DND-41 (cell line): ENCODE measurements at regions not wholly inside any gene's neighbourhood (a gene's known extent, or its start where the extent isn't known, plus 50 kb on each side); places are given as distances from the start of the nearest gene placed in this dataset.
"Not testable (repeated sequence)": the region's sequence is repeated elsewhere in the genome, so short reads cannot be mapped to it uniquely, and the experiment has no call there.

ENCODE experiments used
- ATAC-seq: fragments of 200-7000 bp; cut with Tn5 transposase; 3 replicates; pipeline ENCODE4 v1.9.1; 2021; ENCODE audit warnings: low read depth; ENCODE audit not compliant: insufficient read depth
- DNase-seq: peaks from one replicate; pipeline ENCODE4 v3.0.0-alpha.2; 2020
- H2AFZ ChIP-seq: 2 replicates; pipeline ENCODE4 v1.6.0; 2012; ENCODE audit warnings: low read depth, low read length
- H3K27ac ChIP-seq: 2 replicates; pipeline ENCODE4 v1.5.1; 2012; ENCODE audit warnings: low read length, inconsistent platforms
- H3K27me3 ChIP-seq: fragments of 200-600 bp; sonication (generic); 2 replicates; pipeline ENCODE4 v1.6.0; 2012; ENCODE audit warnings: low read length, mild to moderate bottlenecking, inconsistent platforms; ENCODE audit not compliant: insufficient read depth, poor library complexity
- H3K36me3 ChIP-seq: 2 replicates; pipeline ENCODE4 v1.5.1; 2012; ENCODE audit warnings: low read length, inconsistent platforms; ENCODE audit not compliant: insufficient read depth
- H3K4me1 ChIP-seq: 2 replicates; pipeline ENCODE4 v1.5.1; 2012; ENCODE audit warnings: mild to moderate bottlenecking, low read length; ENCODE audit not compliant: insufficient read depth
- H3K4me2 ChIP-seq: 2 replicates; pipeline ENCODE4 v1.6.0; 2012; ENCODE audit warnings: mild to moderate bottlenecking, moderate library complexity, low read length, inconsistent platforms; ENCODE audit not compliant: insufficient read depth
- H3K4me3 ChIP-seq, 2 experiments: fragments of 200-600 bp in 1 of 2; shearing (Covaris generic) in 1 of 2; 2 replicates each; pipeline ENCODE4 v1.5.1; 2012 to 2016; ENCODE audit warnings: inconsistent platforms in 2 of 2, low read length in 2 of 2, mild to moderate bottlenecking in 2 of 2, low read depth in 1 of 2, moderate library complexity in 1 of 2
- H3K79me2 ChIP-seq: 2 replicates; pipeline ENCODE4 v1.6.0; 2012; ENCODE audit warnings: low read length, inconsistent platforms; ENCODE audit not compliant: insufficient read depth
- H3K9ac ChIP-seq: 2 replicates; pipeline ENCODE4 v1.6.0; 2012; ENCODE audit warnings: low read depth, mild to moderate bottlenecking, inconsistent platforms, low read length, moderate library complexity
- H3K9me3 ChIP-seq: 2 replicates; pipeline ENCODE4 v1.5.1; 2012; ENCODE audit warnings: low read length, moderate library complexity, mild to moderate bottlenecking, inconsistent platforms; ENCODE audit not compliant: insufficient read depth, severe bottlenecking
- H4K20me1 ChIP-seq: 2 replicates; pipeline ENCODE4 v1.6.0; 2012; ENCODE audit warnings: low read length; ENCODE audit not compliant: insufficient read depth
- EZH2 ChIP-seq: IDR thresholded peaks from 3 replicates; pipeline ENCODE4 v1.6.1; 2012; ENCODE audit warnings: borderline replicate concordance, low read depth, mild to moderate bottlenecking, moderate library complexity, low read length, inconsistent platforms; ENCODE audit not compliant: severe bottlenecking
- TF ChIP-seq, protein P1 (sequence below): IDR thresholded peaks from 2 replicates; pipeline ENCODE4 v1.5.1; 2012; ENCODE audit warnings: borderline replicate concordance, low read length, moderate library complexity, mild to moderate bottlenecking; ENCODE audit not compliant: poor library complexity, severe bottlenecking; ENCODE audit errors: extremely low read depth

- no peaks in the 10 kb centered on the region for H3K36me3 ChIP-seq
- TF ChIP-seq, protein P1, sequence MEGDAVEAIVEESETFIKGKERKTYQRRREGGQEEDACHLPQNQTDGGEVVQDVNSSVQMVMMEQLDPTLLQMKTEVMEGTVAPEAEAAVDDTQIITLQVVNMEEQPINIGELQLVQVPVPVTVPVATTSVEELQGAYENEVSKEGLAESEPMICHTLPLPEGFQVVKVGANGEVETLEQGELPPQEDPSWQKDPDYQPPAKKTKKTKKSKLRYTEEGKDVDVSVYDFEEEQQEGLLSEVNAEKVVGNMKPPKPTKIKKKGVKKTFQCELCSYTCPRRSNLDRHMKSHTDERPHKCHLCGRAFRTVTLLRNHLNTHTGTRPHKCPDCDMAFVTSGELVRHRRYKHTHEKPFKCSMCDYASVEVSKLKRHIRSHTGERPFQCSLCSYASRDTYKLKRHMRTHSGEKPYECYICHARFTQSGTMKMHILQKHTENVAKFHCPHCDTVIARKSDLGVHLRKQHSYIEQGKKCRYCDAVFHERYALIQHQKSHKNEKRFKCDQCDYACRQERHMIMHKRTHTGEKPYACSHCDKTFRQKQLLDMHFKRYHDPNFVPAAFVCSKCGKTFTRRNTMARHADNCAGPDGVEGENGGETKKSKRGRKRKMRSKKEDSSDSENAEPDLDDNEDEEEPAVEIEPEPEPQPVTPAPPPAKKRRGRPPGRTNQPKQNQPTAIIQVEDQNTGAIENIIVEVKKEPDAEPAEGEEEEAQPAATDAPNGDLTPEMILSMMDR, result no peak
- TF ChIP-seq EZH2, result no peak
- no peak overlapping the region for H3K4me3 ChIP-seq
Measured at GRCh38 chr21:33997436-33997835, 75.9 kb upstream of the MRPS6 start.

DNA sequence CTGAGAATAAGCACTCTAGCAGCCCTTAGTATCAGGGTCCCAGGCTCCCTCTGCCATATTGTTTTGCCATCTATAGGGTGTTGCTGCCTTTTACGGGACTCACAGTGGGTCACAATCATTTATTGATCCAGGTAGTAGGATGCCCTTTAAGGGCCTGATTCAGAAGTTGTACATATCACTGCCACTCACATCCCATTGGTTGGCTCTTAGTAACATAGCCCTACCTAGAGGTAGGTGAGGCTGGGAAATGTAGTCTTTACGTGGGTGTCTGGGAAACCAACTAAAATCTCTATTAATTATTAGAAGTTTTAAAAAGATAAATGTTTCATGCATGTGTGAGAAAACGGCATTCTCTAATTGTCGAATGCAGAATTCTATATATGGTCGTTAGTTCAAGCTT is 78.8 kb upstream of the ATP5PO start:
- H3K79me2 ChIP-seq, result no peaks in the 10 kb centered on the region
- peaks cover 7% of the 10 kb centered on the region for H3K4me1 ChIP-seq
- DNase-seq, result no peak
- H3K27ac ChIP-seq, result no peak overlapping the region
- H3K27me3 ChIP-seq, result no peaks in the 10 kb centered on the region
- H4K20me1 ChIP-seq, result no peaks in the 10 kb centered on the region
- TF ChIP-seq, protein P1, result no peak
- no peak for TF ChIP-seq EZH2
- H3K9me3 ChIP-seq, result peaks cover 12% of the 10 kb centered on the region
- ATAC-seq, result no peak
- H3K36me3 ChIP-seq, result no peaks in the 10 kb centered on the region
- H3K9ac ChIP-seq, result no peak overlapping the region
- H3K4me2 ChIP-seq, result no peak overlapping the region
- H3K4me3 ChIP-seq, result no peak overlapping the region
- H2AFZ ChIP-seq, result no peak overlapping the region

More at GRCh38 chr21:33997436-33997835, 75.9 kb upstream of the MRPS6 start:
- H3K79me2 ChIP-seq, result no peaks in the 10 kb centered on the region
- DNase-seq, result no peak
- H3K4me2 ChIP-seq, result no peak overlapping the region
- H3K27ac ChIP-seq, result no peak overlapping the region
- H3K27me3 ChIP-seq, result no peaks in the 10 kb centered on the region
- no peak overlapping the region for H3K9ac ChIP-seq
- peaks cover 12% of the 10 kb centered on the region for H3K9me3 ChIP-seq
- no peaks in the 10 kb centered on the region for H4K20me1 ChIP-seq
- H2AFZ ChIP-seq, result no peak overlapping the region
- H3K4me1 ChIP-seq, result peaks cover 7% of the 10 kb centered on the region
- no peak for ATAC-seq

DNA sequence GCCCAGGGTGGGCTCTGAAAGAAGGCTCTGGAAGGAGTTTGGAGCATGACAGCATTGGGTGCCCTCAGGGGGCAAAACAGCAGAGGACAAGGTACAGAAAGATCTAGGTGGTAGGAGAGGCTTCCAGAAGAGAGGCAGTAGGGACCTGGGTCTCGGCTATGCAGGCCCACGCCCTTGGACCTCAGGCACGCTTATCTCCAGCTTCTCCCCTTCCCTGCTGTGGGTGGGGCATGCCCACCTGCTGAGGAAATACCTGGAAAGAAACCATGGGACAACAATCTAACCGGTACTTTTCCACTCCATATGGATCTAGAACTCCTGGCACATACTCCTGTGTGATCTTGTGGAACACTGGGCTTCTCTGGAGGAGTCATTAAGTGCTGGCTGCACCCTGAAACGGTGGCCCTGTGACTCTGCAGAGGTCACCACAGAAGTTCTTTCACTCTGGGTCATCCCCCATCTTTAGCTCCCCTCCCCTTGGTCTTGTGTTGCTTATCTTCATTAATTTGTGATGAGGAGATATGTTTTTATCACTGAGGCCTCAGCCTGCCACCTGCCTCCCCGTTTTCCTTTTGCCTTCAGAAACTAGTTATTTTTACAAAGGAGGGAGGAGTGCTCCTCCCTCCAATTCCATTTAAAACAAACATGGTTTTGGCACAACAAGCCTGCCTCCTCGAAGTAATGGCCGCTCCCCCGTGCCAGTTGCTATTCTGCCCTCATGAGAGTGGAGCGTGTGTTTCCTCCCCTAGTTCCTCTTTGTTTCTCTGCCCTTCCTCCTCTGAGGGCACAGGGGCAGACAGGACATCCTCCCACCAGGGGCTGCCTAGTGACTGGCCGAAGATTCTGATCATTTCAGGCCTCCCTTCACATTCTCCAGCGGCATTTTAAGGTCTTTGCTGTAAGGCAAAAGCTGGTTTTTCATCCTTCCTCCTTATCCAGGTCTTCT is 78.0 kb upstream of the ATP5PO start:
- H3K4me3 ChIP-seq, result no peak overlapping the region
- 0 out of 2 replicates have a peak overlapping the region, but pooled peaks have one; percentile 29 for H3K27ac ChIP-seq
- H3K4me1 ChIP-seq, result peaks cover 4% of the 10 kb centered on the region
- no peaks in the 10 kb centered on the region for H3K27me3 ChIP-seq
- no peaks in the 10 kb centered on the region for H3K36me3 ChIP-seq
- no peaks in the 10 kb centered on the region for H3K79me2 ChIP-seq
- DNase-seq (no peak), ATAC-seq (no peak)
- H3K9me3 ChIP-seq, result peaks cover 12% of the 10 kb centered on the region
- no peak overlapping the region for H2AFZ ChIP-seq
- no peaks in the 10 kb centered on the region for H4K20me1 ChIP-seq
- no peak overlapping the region for H3K9ac ChIP-seq
- H3K4me2 ChIP-seq, result no peak overlapping the region
- TF ChIP-seq EZH2, result no peak
- TF ChIP-seq, protein P1, result no peak

DNA sequence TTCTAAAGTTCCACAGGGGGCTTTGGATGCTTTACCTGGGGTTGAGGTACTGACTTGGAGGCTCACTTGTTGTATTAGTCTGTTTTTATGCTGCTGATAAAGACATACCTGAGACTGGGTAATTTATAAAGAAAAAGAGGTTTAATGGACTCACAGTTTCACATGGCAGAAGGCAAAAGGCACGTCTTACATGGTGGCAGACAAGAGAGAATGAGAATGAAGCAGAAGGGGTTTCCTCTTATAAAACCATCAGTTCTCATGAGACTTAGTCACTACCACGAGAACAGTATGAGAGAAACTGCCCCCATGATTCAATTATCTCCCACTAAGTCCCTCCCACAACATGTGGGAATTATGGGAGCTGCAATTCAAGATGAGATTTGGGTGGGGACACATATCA is 76.8 kb upstream of the ATP5PO start:
- DNase-seq, H2AFZ ChIP-seq, ATAC-seq, H3K27ac ChIP-seq, H3K4me3 ChIP-seq, H3K36me3 ChIP-seq, H3K4me2 ChIP-seq, H3K27me3 ChIP-seq, H3K4me1 ChIP-seq, H3K9ac ChIP-seq, H3K79me2 ChIP-seq, H4K20me1 ChIP-seq: not testable (repeated sequence)
- peaks cover 12% of the 10 kb centered on the region for H3K9me3 ChIP-seq
